Karpas-422 (cell line): ENCODE measurements at regions not wholly inside any gene's neighbourhood (a gene's known extent, or its start where the extent isn't known, plus 50 kb on each side); places are given as distances from the start of the nearest gene placed in this dataset.

Experiments used
- DNase-seq: peaks from one replicate; pipeline ENCODE4 v3.0.0-alpha.2; 2015
- H2AFZ ChIP-seq: fragments of 200-600 bp; sonication (generic); 2 replicates; pipeline ENCODE4 v1.6.1; 2014; ENCODE audit warnings: antibody characterized with exemption, low read length, mixed read lengths
- H3K27ac ChIP-seq: fragments of 200-600 bp; sonication (generic); 2 replicates; pipeline ENCODE4 v1.5.1; 2014; ENCODE audit warnings: mild to moderate bottlenecking, low read length, moderate library complexity
- H3K27me3 ChIP-seq: fragments of 200-600 bp; sonication (generic); 2 replicates; pipeline ENCODE4 v1.6.1; 2014; ENCODE audit warnings: low read length, mixed read lengths
- H3K36me3 ChIP-seq: fragments of 200-600 bp; sonication (generic); 2 replicates; pipeline ENCODE4 v1.6.1; 2014; ENCODE audit warnings: low read length, mixed read lengths; ENCODE audit not compliant: insufficient read depth
- H3K4me1 ChIP-seq: fragments of 200-600 bp; sonication (generic); 2 replicates; pipeline ENCODE4 v1.6.1; 2014; ENCODE audit warnings: mild to moderate bottlenecking, low read length, mixed read lengths
- H3K4me2 ChIP-seq: fragments of 200-600 bp; sonication (generic); 2 replicates; pipeline ENCODE4 v1.6.1; 2014; ENCODE audit warnings: low read length, low read depth, mild to moderate bottlenecking; ENCODE audit not compliant: poor library complexity, severe bottlenecking
- H3K4me3 ChIP-seq: fragments of 200-600 bp; sonication (generic); 2 replicates; pipeline ENCODE4 v1.5.1; 2014; ENCODE audit warnings: mild to moderate bottlenecking, antibody characterized with exemption, low read length, mixed read lengths
- H3K79me2 ChIP-seq: fragments of 200-600 bp; sonication (generic); 2 replicates; pipeline ENCODE4 v1.6.1; 2014; ENCODE audit warnings: mild to moderate bottlenecking, low read length, mixed read lengths
- H3K9ac ChIP-seq: fragments of 200-600 bp; sonication (generic); 2 replicates; pipeline ENCODE4 v1.6.0; 2014; ENCODE audit warnings: low read length
- H3K9me2 ChIP-seq: fragments of 200-600 bp; sonication (generic), shearing (Covaris generic); replicated peaks from 2 replicates; pipeline ENCODE4 v1.6.0; 2014; ENCODE audit warnings: mild to moderate bottlenecking, low read length, moderate library complexity; ENCODE audit not compliant: insufficient read depth
- H3K9me3 ChIP-seq: fragments of 300-700, 200-600 bp; sonication (generic); 2 replicates; pipeline ENCODE4 v1.6.1; 2014; ENCODE audit warnings: low read length, mixed read lengths
- H4K20me1 ChIP-seq: fragments of 200-600 bp; sonication (generic); 2 replicates; pipeline ENCODE4 v1.6.1; 2014; ENCODE audit warnings: mild to moderate bottlenecking, antibody characterized with exemption, low read length, low read depth; ENCODE audit not compliant: insufficient read depth

DNA sequence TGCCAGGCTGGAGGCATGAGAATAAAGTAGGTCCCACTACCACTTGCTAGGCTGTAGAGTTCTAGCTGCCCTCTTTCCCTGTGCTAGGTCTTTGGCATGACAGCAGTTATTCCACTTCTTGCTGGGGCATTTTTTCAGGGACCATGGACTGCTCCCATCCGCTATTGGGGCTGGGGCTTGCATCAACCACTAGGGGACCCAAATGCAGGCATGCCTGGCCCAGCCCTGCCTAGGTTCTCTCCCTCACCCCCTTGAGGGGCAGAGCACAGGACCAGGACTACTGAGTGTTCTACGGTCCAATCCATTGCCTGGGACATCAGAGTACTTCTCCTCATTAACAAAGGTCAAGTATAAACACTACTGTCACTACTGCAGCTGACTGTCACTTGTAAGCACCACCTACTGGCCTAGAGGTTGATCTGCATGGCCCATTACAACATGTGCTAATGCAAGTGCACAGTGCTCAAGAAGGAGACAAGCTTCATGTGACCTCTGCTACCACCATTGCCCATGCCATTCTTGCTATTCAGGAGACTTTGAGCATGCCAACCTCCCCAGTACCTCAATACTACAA lies 270.5 kb downstream of the MBNL1 start:
- Histone ChIP-seq H3K4me1 (no peaks in the 10 kb centered on the region), H3K36me3 (no peaks in the 10 kb centered on the region), H3K9me2 (no peaks in the 10 kb centered on the region), H3K27me3 (no peaks in the 10 kb centered on the region), H3K27ac (no peak overlapping the region), H3K79me2 (no peaks in the 10 kb centered on the region), H3K9me3 (no peaks in the 10 kb centered on the region), H3K9ac (no peak overlapping the region), H4K20me1 (no peaks in the 10 kb centered on the region), H2AFZ (no peak overlapping the region), H3K4me3 (no peak overlapping the region), H3K4me2 (no peak overlapping the region)
- peak; percentile 67 for DNase-seq

DNA sequence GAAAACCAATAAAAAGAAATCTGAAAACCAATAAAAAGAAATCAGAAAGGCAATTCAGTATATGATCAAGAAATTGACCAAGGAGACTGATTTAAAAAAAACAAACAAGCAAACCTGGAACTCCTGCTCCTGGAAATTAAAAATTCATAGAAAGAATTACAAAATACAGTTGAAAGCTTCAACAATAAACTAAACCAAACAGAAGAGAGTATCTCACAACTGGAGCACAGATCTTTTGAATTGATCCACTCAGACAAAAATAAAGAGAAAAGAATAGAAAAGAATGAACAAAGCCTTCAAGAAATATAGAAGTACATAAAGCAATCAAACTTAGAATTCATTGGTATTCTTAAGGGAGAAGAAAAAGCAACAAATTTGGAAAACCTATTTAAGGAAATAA lies 271.4 kb downstream of the MBNL1 start:
- DNase-seq: no peak
- Histone ChIP-seq H3K9ac (no peak overlapping the region), H3K4me2 (no peak overlapping the region), H2AFZ (no peak overlapping the region), H3K9me3 (no peaks in the 10 kb centered on the region), H3K27me3 (no peaks in the 10 kb centered on the region), H3K4me3 (no peak overlapping the region), H3K36me3 (no peaks in the 10 kb centered on the region), H3K79me2 (no peaks in the 10 kb centered on the region), H3K4me1 (no peaks in the 10 kb centered on the region), H3K27ac (no peak overlapping the region), H3K9me2 (no peaks in the 10 kb centered on the region), H4K20me1 (no peaks in the 10 kb centered on the region)

DNA sequence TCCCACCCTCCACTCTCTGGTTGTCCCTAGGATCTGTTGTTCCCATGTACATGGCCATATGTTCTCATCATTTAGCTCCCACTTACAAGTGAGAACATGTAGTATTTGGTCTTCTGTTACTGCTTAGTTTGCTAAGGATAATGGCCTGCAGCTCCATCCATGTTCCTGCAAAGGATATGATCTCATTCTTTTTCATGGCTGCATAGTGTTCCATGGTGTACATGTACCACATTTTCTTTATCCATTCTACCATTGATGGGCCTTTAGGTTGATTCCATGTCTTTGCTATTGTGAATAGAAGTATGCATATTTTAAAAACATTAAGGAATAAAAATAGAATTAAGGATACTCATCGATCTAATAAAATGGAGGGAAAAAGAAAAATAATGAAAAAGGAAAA lies 278.4 kb downstream of the MBNL1 start:
- Histone ChIP-seq H3K4me2 (no peak overlapping the region), H3K4me3 (no peak overlapping the region), H3K9me2 (no peaks in the 10 kb centered on the region), H4K20me1 (no peaks in the 10 kb centered on the region), H3K79me2 (no peaks in the 10 kb centered on the region), H3K9ac (no peak overlapping the region), H2AFZ (no peak overlapping the region), H3K9me3 (no peaks in the 10 kb centered on the region), H3K36me3 (no peaks in the 10 kb centered on the region), H3K4me1 (no peaks in the 10 kb centered on the region), H3K27me3 (no peaks in the 10 kb centered on the region), H3K27ac (no peak overlapping the region)
- no peak for DNase-seq

DNA sequence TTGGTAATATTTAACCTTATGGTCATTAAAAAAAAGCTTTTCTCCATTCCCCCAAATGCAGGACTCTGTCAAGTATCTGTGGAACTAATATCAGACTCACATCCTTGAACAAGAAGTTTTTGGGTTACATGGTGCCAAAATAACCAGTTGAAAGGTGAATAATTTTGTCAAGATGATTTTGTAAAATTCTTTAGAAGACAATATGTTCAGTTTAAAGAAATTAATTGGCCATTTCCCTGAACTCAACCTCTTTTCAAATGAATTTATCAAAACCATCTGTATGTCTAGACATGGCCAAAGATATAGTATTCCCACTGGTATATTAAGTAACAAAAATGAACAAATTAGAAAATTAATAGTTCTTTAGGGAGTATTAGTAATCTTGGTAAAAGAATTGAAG lies 280.5 kb downstream of the MBNL1 start:
- Histone ChIP-seq H3K27ac (no peak overlapping the region), H3K9me3 (no peaks in the 10 kb centered on the region), H3K79me2 (no peaks in the 10 kb centered on the region), H3K36me3 (no peaks in the 10 kb centered on the region), H3K9me2 (no peaks in the 10 kb centered on the region), H3K4me3 (no peak overlapping the region), H3K4me2 (no peak overlapping the region), H4K20me1 (no peaks in the 10 kb centered on the region), H3K27me3 (no peaks in the 10 kb centered on the region), H3K4me1 (no peaks in the 10 kb centered on the region), H2AFZ (no peak overlapping the region), H3K9ac (no peak overlapping the region)
- no peak for DNase-seq

- Histone ChIP-seq H4K20me1 (no peaks in the 10 kb centered on the region), H3K27ac (no peak overlapping the region), H3K4me1 (no peaks in the 10 kb centered on the region), H3K27me3 (no peaks in the 10 kb centered on the region), H3K9me2 (no peaks in the 10 kb centered on the region), H3K4me2 (no peak overlapping the region), H3K9ac (no peak overlapping the region), H3K36me3 (no peaks in the 10 kb centered on the region), H3K79me2 (no peaks in the 10 kb centered on the region), H3K4me3 (no peak overlapping the region), H3K9me3 (no peaks in the 10 kb centered on the region), H2AFZ (no peak overlapping the region)
- DNase-seq: no peak
Measured at GRCh38 chr3:152550284-152550683, 281.6 kb downstream of the MBNL1 start.

GRCh38 chr3:152554980-152555379 lies 280.0 kb upstream of the P2RY1 start:
- no peak overlapping the region for H3K9ac ChIP-seq
- H3K9me2 ChIP-seq: no peaks in the 10 kb centered on the region
- H3K4me2 ChIP-seq: no peak overlapping the region
- H3K4me3 ChIP-seq: no peak overlapping the region
- H3K27ac ChIP-seq: no peak overlapping the region
- H4K20me1 ChIP-seq: no peaks in the 10 kb centered on the region
- no peaks in the 10 kb centered on the region for H3K9me3 ChIP-seq
- DNase-seq: no peak
- H2AFZ ChIP-seq: no peak overlapping the region
- no peaks in the 10 kb centered on the region for H3K36me3 ChIP-seq
- H3K79me2 ChIP-seq: no peaks in the 10 kb centered on the region
- H3K27me3 ChIP-seq: no peaks in the 10 kb centered on the region
- H3K4me1 ChIP-seq: no peaks in the 10 kb centered on the region

DNA sequence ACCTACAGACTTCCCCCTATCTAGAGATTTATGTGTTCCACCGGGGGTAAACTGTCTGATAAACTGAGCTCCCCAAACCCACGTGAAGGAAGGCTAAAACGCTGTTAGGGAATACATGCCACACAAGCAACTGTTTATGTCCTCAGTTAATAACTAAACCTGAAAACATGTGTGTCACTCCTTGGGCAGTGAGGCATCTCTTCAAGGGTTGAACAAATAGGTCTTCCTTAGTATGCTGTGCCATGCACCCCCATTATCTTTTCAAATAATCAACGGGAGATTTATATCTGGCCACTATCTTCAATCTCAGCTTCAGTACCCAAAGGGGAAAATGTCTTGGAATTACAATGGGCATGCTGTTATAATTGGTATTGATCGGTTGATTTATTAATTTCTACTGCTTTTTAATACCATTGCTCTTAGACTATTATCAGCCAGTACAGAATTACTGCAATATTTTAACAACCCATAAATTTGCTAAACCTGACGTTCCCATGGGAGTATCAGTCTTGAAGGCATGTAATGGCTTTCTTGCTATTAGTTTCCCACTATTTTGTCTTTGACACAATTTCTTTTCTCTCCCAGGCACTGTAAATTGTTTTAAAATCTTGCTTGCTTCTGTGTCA lies 279.2 kb upstream of the P2RY1 start:
- Histone ChIP-seq H3K9me3 (no peaks in the 10 kb centered on the region), H3K36me3 (no peaks in the 10 kb centered on the region), H3K4me1 (no peaks in the 10 kb centered on the region), H2AFZ (no peak overlapping the region), H4K20me1 (no peaks in the 10 kb centered on the region), H3K4me2 (no peak overlapping the region), H3K27ac (no peak overlapping the region), H3K79me2 (no peaks in the 10 kb centered on the region), H3K9me2 (no peaks in the 10 kb centered on the region), H3K4me3 (no peak overlapping the region), H3K9ac (no peak overlapping the region), H3K27me3 (no peaks in the 10 kb centered on the region)
- DNase-seq: no peak

DNA sequence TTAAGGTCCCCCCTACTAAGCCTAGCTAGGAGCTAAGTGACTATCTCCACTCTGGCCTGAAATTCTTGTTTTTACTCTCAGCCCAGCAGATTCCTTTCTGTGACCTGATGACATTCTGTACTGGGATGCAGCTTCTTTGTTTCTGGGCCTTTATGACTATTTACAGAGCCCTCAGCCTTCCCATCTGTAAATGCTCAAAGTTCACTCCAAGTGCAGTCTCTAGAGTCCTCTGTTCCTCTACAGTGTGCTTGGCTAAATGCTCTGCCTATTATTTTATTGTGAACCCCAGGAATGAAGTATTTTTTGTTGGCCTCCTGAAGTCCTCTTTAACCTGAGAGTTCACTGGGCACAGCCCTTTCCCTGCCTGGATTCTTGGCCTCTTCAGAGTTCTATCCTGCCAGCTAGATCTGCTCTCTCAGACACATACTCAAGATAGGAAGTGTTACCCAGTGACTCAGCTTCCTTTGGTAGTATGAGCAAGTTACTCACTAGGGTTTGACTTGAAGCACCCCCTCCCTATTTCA lies 278.1 kb upstream of the P2RY1 start:
- no peak overlapping the region for H3K27ac ChIP-seq

More for the DNA sequence above, 278.1 kb upstream of the P2RY1 start:
- Histone ChIP-seq H3K9me3 (no peaks in the 10 kb centered on the region), H3K36me3 (no peaks in the 10 kb centered on the region), H3K4me1 (no peaks in the 10 kb centered on the region), H4K20me1 (no peaks in the 10 kb centered on the region), H3K9me2 (no peaks in the 10 kb centered on the region), H3K27me3 (no peaks in the 10 kb centered on the region), H3K4me2 (no peak overlapping the region), H3K79me2 (no peaks in the 10 kb centered on the region), H2AFZ (no peak overlapping the region), H3K4me3 (no peak overlapping the region), H3K9ac (no peak overlapping the region)
- DNase-seq: no peak
